GM18870 (cell line): ENCODE measurements at regions not wholly inside any gene's neighbourhood (a gene's known extent, or its start where the extent isn't known, plus 50 kb on each side); places are given as distances from the start of the nearest gene placed in this dataset.

ENCODE experiments used
- ATAC-seq: cut with Tn5 transposase; IDR thresholded peaks from one replicate; pipeline ENCODE4 v1.9.1; 2021; ENCODE audit warnings: moderate library complexity; ENCODE audit not compliant: unreplicated experiment

GRCh38 chr1:191869790-191870312, 288.4 kb upstream of the RGS18 start:
- ATAC-seq, result peak; percentile 35

- peak; percentile 50 for ATAC-seq
These were observed 287.8 kb upstream of the RGS18 start for GRCh38 chr1:191870490-191870889.

GRCh38 chr1:191875994-191876393, 282.3 kb upstream of the RGS18 start:
- no peak for ATAC-seq

GRCh38 chr1:191876631-191877030, 281.6 kb upstream of the RGS18 start:
- no peak for ATAC-seq

GRCh38 chr1:191882870-191883269, 275.4 kb upstream of the RGS18 start:
- ATAC-seq, result no peak

- ATAC-seq, result no peak
These were observed 271.3 kb upstream of the RGS18 start for GRCh38 chr1:191886977-191887376.

GRCh38 chr1:191888996-191889622, 269.2 kb upstream of the RGS18 start:
- ATAC-seq, result peak; percentile 56

GRCh38 chr1:191889623-191890003, 268.6 kb upstream of the RGS18 start:
- no peak for ATAC-seq

GRCh38 chr1:191890433-191891088, 267.7 kb upstream of the RGS18 start:
- no peak for ATAC-seq

- no peak for ATAC-seq
These were observed 265.5 kb upstream of the RGS18 start for GRCh38 chr1:191892716-191893115.

- ATAC-seq, result no peak
These were observed 263.2 kb upstream of the RGS18 start for GRCh38 chr1:191895049-191895448.

- ATAC-seq, result no peak
These were observed 262.7 kb upstream of the RGS18 start for GRCh38 chr1:191895462-191896058.

GRCh38 chr1:191897134-191897533, 261.1 kb upstream of the RGS18 start:
- ATAC-seq, result no peak

- ATAC-seq, result no peak
These were observed 256.6 kb upstream of the RGS18 start for GRCh38 chr1:191901651-191902050.

GRCh38 chr1:191904991-191905390, 253.3 kb upstream of the RGS18 start:
- ATAC-seq, result no peak

- ATAC-seq, result no peak
These were observed 252.5 kb upstream of the RGS18 start for GRCh38 chr1:191905781-191906180.

- ATAC-seq, result no peak
These were observed 251.1 kb upstream of the RGS18 start for GRCh38 chr1:191907121-191907520.

- no peak for ATAC-seq
These were observed 248.0 kb upstream of the RGS18 start for GRCh38 chr1:191910245-191910644.

GRCh38 chr1:191912517-191912916, 245.7 kb upstream of the RGS18 start:
- ATAC-seq, result peak; percentile 75

GRCh38 chr1:191913260-191913977, 244.8 kb upstream of the RGS18 start:
- no peak for ATAC-seq

GRCh38 chr1:191929383-191929782, 228.9 kb upstream of the RGS18 start:
- ATAC-seq, result no peak

GRCh38 chr1:191943684-191944083, 214.6 kb upstream of the RGS18 start:
- no peak for ATAC-seq
